ENCODE measurements at regions not wholly inside any gene's neighbourhood (a gene's known extent, or its start where the extent isn't known, plus 50 kb on each side); places are given as distances from the start of the nearest gene placed in this dataset.
"Not testable (repeated sequence)": the region's sequence is repeated elsewhere in the genome, so short reads cannot be mapped to it uniquely, and the experiment has no call there.

DNA sequence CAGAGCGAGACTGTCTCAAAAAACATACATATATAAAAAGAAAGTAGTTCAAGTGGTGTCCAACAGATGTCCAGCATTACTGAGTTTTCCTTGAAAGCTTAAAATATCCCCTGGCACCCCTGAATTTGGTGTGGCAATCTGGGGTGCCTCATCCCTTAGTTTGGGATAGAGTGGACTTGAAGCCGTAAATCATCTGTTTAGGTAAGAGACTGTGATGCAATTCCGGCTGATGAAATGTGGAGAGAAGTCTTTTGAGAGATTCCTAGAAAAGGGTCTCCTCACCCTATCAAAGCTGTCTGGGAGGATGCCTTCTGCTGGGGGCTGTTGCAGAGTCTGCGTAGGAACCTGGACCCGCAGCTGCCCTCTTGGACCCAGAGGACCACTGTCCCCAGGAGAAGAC, 408.0 kb downstream of the RPS24 start:
- DNase-seq = no peak

DNA sequence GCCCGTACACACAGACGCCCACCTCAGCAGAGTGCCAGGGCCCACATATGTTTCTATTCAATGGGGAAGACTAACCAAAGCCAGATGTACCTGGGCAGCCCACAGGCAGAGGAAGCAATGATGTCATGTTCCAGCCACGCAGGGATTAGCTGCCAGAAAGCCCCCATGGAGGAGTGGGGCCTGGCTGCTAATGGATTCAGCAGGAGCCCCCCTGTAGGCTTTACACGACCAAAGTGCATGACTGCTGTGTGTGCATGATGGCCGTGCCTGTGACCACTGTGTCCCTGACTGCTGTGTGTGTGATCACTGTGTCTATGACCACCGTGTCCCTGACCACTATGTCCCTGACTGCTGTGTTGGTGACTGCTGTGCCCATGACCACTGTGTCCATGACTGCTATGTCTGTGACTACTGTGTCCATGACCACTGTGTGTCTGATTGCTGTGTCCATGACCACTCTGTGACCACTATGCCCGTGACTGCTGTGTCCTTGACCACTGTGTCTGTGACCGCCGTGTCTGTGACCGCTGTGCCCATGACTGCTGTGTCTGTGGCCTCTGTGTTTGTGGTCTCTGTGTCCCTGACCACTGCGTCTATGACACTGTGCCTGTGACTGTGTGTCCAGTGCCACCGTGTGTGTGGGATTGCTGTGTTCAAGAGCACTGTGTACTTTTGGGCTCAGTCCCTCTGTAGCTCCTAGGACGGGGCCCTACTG, 409.3 kb downstream of the RPS24 start:
- DNase-seq = no peak

DNA sequence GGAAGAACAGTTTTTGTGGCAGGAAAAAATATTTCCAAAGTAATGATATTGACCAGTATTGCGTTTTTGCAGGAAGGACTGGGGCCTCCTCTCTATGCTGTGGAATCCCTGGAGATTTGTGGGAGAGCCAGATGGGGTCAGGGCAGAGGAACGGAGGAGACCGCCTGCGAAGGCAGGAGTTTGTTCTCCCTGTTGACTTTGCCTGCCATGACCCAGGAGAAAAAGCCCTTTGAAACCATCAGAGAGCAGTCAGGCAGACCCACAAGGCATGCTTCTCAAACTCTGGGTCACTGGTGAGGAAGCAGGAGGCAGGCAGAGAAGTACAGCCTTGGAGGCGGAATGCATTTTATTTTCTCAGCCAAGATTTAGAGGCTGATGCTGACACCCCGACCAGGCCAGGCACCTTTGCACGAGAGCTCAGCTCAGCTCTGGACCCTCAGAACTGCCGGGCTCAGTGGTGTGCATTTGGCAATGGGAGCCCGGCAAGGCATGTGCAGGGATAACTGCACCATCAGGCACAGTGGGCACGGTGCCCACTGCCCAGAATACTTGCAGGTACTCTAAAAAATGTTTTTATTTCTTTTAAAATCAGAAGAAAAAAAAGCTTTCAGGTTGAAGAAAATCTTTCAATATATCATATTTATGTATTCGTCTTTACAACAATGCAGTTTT, 410.4 kb downstream of the RPS24 start:
- no peak for DNase-seq

DNA sequence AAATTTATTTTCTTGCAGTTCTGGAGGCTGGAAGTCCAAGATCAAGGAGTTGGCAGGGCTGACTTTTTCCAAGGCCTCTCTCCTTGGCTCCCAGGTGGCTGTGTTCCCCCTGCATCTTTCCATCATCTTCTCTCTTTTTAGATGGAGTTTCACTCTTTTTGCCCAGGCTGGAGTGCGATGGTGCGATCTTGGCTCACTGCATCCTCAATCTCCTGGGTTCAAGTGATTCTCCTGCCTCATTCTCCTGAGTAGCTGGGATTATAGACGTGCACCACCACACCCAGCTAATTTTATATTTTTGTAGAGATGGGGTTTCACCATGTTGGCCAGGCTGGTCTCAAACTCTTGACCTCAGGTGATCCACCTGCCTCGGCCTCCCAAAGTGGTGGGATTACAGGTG, 411.1 kb downstream of the RPS24 start:
- DNase-seq = not testable (repeated sequence)

DNA sequence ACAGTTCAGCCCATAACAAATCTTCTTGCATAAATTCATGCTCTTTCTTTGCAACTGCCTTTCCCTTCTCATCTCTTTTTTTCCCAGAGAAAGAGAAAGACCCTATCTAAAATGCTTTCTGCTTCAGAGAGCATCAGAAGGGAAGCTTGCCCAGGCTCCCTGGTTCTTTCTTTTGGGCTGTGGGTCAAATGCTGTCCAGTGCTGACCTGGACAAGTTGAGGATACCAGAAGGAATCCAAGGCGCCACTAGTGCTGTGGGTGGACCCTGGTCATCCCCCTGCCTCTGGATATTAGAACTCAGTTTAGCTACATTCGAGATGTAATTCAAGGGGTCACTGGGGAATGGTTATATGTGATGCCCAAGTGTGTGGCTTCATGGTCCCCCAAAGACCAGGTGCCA, 411.6 kb downstream of the RPS24 start:
- no peak for DNase-seq

DNA sequence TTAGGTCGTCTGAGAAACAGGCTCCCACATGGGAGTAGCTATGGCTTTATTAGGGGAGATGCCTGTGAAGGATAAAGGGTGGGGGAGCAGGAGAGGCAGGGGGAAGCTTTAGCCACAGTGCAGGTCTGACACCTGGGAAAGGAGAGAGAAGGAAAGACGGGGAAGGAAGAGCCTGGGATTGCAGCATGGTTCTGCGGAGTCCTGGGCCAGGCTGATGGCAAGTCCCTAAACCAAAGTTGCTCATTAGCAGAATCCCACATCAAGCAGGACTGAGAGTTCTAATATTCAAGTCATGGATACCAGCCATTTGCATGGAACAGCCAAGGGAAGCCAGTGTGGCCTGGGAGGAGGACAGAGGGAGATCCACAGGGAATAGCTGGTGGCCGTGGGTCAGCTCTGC, 414.8 kb downstream of the RPS24 start:
- DNase-seq = no peak

DNA sequence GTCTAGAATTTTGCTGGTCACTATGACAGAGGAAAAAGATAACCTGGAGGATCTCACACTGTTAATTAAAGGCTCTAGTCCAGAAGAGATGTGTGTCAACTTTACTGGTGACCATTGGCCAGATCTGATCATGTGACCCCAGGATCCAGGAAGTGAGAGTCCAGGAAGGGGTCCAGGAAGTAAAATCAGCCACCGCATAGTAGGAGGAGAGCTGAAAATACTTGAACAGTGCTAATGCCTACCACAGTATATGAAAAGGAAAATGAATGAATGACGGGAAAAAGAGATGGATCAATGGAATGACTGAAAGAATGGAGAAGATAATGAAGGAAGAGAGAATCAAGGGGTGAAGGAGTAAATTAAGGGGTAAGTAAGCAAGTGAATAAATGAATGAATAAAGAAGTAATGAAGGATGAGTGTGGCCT, 415.3 kb downstream of the RPS24 start:
- DNase-seq = no peak

DNA sequence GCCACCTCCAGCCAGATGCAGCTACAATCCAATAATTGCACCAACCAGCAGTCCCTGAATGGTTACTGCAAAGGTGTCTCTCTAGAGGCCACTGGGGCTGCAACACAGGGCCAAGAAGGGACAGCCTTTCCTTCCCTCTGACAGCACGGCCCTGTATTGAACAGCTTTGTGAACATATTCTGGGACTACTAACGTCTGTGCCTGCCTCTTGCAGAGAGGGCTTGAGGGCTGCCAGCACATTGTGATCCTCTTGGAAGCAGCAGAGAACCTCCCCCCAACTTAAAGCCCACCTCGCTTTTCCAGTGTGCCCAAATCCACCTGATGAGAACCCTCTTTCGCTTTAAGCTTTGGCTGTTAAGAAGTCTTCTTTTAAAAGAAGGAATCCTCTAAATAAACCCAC, 415.9 kb downstream of the RPS24 start:
- no peak for DNase-seq

DNA sequence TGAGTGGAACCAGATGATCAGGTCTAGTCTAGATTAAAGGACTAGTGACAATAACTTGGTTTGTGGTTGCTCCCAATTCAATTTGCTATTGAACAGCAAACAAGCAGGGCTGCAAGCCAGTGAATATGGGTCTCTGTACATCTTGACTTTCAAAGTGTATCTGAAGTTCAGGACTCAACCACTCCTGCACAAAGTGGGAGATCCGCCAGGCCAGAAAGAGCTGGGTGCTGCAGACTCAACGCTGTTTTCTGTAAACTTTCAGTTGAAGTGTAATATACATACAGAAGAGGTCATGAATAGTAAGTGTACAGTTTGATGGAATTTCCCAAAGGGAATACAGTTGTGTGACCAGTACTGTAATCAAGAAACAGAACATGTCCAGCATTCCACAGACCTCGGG, 416.6 kb downstream of the RPS24 start:
- no peak for DNase-seq

DNA sequence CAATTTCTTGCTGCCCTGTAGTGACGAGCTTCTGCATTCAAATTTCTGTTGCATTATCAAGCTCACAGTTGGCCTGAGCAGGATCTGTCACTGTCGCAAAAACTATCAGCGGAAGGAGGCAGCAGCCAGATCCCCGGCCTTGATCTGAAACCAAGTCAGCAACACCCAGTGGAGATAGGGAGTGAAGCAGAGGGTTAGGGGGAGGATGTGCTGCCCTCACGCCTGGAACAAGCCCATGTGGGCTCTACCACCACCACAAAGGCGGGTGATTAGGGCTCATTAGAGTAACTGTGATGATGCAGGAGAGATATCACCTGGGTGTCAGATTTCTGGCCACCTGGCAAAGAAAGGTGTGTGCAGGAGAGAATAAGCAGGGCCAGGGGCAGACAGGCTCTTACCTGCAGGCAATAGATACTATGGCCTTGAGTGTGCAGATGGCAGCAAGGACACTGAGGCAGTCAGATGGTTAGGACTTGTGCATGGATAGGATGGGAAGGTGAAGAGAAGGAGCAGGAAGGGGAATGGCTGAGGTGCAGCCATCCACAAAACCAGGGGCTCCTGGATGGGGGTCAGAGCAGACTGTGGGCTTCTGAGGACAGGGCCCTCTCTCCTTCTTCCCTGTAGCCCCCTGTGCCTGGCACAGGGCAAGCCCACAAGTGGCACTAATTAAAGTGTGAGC, 417.3 kb downstream of the RPS24 start:
- DNase-seq = no peak

DNA sequence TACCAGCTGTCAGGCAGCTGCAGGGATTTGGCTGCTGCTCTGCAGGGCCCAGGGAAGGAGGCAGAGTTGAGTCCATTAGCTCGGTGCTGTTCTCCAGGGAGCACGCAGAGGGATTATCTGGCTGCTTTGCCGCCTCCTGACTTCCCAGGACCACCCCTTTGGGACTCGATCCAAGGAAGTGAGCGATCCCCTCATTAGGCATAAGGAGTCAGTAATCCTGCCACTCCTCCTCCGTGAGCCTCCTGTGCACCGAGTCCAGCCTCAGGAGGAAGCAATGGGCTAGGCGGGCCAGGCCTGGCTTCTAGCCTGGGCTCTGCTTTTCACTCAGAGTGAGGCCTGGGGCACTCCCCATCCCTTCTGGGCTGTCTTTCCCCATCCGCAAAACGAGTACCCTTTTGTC, 417.9 kb downstream of the RPS24 start:
- no peak for DNase-seq

DNA sequence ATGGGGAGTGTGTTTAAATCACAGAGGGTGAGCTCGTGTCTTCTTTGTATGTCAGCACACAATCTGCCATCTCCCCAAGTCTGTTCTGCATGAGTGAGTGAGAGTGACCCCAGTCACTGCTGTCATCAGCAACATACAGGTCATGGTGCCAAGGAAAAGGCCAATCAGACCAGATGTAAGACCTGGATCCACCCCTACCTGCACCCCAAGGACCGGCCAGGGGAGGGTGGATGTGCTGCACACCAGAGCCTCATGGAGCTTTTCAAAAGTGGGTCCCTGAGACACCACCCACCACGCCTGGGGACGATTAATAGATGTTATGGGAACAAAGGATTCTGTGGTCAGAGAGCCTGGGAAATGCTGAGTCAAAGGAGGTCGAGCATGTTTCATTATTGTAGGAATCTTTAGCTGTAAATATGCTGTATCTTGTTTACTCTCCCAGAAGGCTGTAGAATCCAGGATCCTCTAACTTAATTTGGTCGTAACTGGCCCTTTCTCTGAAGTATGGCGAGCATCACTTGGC, 420.5 kb downstream of the RPS24 start:
- DNase-seq = no peak

DNA sequence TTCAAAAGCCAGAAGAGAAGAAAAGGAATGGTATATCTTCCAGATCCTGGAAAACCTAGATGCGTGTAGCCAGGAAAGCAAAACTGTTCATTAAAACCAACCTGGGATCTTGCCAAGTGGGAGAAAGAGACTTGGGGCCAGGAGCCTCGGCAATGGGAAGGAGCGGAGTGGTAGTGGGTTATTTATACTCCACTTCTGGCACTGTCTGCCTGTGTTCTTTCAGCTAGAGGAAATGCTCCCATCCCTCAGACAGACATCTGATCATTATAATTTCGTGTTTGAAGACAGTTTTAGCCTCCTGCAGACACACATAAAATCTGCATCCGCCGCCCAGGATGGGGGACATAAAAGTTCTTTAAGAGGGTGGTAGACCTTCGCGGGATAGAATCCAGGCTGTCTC, 421.6 kb downstream of the RPS24 start:
- DNase-seq = no peak

DNA sequence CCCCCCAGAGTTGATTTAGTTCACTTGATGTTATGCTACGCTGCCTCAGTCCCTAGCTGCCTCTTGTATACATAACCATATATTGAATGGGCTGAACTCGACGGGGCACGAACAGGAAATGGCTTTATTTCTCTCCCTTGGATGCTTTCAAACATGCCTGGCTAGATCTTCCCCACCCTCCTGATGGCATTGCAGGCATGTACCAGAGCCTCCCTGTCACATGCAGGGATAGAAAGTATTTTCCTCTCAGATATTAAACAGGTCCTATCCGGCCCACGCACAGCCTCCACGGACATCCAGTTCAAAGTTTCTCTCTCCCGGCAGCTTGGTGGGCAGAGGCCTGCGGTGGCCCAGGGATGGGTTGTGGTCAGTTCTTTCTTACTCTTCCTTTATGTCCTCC, 422.1 kb downstream of the RPS24 start:
- DNase-seq = no peak

DNA sequence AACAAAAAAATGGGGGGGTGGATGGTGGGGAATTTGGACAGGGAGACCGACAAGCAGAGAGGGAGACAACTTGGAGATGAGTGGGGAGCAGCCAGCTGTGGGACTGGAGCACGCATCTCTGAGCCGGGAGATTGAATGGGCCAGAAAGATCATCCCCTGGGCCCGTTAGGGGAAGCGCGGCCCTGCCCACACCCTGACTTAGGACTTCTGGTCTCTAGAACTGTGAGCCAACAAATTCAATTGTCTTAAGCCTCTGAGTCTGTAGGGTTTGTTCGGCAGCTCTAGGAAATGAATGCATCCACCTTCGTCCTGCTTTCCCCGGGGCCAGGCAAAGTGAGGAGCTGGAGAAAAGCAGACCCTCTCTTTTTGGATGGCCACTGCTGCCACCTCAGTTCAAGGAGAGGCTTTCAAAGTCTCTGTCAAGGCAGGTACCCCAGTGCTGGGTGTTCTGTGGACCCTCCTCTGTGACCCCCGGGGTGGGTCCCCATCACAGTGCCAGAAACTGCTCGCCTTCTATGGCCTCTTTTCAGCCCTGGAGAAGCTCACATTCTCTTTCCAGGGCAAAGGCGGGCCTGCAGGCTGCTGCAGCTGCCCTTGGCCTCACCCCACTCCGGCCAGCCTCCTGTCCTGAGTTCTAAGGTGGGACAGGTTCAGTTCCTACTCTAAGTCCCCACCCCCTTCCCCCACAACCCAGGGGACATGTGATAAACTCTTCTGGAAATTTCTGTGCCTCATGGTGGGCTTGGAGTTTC, 423.2 kb downstream of the RPS24 start:
- no peak for DNase-seq

DNA sequence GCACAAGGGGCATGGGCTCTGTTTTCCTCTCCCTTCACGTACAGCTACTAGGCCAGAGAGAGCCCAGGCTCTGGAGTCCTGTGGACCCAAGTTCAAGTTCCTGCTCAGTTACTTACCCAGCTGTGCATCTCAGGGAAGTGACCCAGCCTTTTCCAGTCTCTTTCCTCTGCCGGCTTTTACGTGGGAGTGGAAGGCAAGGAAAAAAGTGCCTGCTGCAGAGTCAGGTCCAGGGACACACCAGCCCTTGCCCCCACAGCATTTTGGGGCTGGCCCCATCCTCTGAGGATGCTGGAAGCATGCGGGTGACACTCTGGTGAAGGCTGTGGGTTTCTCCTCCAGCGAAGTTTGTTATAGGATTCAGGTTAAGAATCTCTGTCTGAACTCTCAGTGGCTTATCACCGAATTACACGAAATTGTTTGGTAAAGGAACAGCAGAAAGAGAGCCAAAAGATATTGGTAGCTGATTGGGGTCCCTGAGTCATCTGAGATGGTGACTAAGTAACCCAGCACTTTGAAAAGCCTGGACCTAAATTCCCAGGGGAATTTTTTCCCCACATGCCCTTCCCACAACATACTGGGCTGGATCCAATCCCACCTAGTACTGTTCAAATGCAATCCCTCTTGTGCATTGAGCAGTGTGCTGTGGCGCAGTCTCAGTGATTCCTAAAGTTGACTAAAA, 424.3 kb downstream of the RPS24 start:
- no peak for DNase-seq

DNA sequence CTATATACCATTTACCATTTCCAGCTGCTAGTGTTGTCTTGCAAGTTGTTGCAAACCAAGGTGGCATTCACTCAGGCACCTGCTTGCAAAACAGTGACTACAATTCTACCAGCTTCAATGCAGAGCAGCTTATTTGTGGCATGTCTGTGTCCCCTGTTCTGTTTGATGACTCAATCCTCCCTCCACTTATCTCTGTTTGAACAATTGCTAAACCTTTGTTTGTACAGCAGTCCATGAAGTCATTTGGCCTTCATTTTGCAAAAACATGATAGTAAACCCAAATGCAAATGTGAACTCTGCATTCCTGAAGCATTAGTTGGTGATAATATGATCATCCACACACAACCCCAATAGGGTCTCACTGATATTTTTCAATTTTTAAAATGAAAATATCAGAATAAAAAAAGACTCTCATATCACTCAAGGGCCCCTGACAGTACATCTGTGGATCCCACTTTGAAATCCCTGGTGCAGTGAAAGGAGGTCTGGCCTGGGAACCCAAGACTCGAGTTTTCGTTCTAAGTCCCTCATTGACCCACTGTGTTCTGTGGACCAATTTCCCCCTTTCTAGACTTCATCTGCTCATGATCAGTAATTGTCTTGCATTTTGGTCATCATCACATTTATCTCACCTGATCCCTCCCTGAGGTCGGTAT, 425.4 kb downstream of the RPS24 start:
- DNase-seq = no peak

DNA sequence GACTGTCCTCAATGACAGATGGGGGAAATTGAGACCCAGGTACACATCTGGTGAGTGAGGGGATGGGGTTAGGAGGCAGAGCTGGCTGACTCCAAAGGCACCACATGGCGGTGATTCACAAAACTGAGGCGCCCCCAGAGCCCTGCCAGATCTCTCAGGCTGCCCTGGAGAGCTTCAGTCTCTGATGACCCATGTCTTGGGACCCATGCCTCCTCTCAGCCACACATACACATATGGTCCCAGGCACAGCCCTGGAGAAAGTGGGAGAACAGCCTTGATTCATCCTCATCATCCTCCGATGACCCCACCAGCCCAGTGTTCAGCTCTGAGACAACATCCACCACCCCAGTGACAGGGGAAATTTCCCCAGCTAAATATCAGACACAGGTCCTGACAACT, 426.0 kb downstream of the RPS24 start:
- DNase-seq = no peak

DNA sequence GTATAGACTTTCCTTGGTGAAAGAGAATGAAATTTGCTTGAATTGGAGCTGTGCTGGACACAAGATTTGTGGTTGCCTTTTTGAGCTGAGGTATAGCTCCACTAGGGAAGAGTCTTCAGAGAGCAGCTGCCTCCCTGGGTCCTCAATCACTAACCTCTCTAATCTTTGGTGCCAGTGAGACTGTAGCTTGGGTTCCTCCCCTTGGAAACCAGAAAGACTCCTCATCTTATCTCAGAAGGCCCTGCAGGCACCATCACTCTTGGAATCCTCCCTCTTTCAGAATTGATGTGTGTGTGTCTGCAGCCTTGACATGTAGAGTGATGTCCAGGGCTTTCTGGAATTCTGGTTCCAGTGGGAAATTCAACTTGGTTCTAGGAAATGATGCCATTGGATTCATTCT, 426.5 kb downstream of the RPS24 start:
- DNase-seq = no peak

DNA sequence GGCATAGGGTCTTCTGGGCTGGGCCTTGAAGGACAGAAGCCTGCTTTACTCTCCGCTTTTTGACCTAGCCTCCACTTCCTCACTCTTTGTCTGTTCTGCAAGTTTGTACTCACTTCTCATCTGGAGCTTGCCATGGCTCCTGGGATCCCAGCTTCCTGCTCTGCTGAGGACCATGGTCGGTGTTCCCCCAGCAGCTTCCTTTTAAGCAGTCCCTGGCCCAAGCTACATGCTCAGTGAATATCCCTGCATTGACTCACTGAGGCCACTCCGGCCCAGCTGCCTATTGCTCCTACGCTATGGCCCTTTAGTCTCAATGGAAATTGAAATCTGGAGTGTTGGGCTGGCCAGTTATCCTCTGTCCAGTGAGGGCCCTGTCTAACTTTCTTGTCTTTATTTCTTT, 427.7 kb downstream of the RPS24 start:
- DNase-seq = no peak

DNA sequence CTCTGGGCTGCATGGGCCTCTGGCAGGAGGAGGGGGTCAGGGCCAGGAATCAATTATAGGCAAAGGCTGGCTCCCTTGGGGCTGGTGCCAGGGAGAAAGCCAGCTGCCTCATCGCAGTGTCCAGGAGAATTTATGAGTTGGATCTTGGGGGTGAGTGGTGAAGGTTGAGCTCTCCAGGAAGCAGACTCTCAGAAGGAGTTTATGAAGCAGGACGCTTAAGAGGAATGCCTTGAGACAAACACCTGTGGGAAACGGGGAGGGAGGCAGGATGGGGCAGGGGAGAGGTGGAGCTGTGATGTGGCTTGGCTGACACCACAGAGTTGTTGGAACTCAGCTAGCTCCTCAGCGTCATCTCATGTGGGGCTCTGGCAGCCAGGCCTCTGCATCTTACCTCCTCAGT, 428.5 kb downstream of the RPS24 start:
- no peak for DNase-seq

DNA sequence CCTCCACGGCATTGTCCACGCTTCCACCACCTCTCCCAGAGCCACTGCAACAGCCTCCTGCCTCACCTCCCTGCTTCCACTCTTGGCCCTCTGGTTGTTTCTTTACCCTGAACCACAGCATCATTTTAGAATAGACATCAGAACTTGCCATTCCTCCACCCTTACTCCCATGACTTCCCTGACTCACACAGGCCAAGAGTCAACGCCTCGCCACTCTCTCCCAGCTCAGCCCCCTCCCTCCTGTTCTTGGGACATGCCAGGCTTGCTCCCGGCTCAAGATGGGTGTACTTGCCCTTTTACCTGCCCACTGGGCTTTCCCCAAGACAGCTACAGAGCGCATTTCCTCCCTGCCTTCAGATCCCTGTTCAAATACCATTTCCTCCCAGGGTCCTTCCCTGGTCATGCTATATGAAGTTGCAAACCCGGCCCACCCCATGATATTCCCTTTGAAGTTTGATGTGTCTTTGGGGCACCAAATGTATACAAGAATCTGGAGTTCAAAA, 429.1 kb downstream of the RPS24 start:
- DNase-seq = no peak
